Naive thymus-derived CD4-positive, alpha-beta T cell (primary cell): ENCODE measurements at regions not wholly inside any gene's neighbourhood (a gene's known extent, or its start where the extent isn't known, plus 50 kb on each side); places are given as distances from the start of the nearest gene placed in this dataset.

Source experiments
- ATAC-seq: fragments of 150-1000 bp; cut with Tn5 transposase; 2 replicates; pipeline ENCODE4 v1.10.0; 2021; ENCODE audit warnings: mild to moderate bottlenecking, moderate library complexity
- CTCF ChIA-PET: fragments of 350-600 bp; sonication (Branson Sonifier 250); formaldehyde crosslinking; loops from one replicate; lab custom pipeline; 2021; ENCODE audit warnings: antibody characterized with exemption; lab: Charles Lee
- POLR2A ChIA-PET: fragments of 350-600 bp; sonication (Branson Sonifier 250); formaldehyde crosslinking; loops from one replicate; lab custom pipeline; 2021; ENCODE audit warnings: antibody characterized with exemption, inconsistent platforms; lab: Charles Lee
- DNase-seq, 9 donors: peaks; one replicate each; pipeline versions ENCODE4 v3.0.0 to v3.0.0-alpha.2; 2020 to 2022; ENCODE audit warnings: mixed read lengths in 1 of 9
- H3K27ac ChIP-seq: one replicate; pipeline ENCODE4 v1.7.0; 2013; ENCODE audit warnings: mild to moderate bottlenecking, low read depth, low read length, moderate library complexity
- H3K27me3 ChIP-seq, 2 donors: one replicate each; pipeline ENCODE4 v1.7.0; 2013; ENCODE audit warnings: low read length in 2 of 2, mild to moderate bottlenecking in 2 of 2, moderate library complexity in 2 of 2; ENCODE audit not compliant: control insufficient read depth in 2 of 2, insufficient read depth in 2 of 2
- H3K36me3 ChIP-seq, 3 experiments: 1 replicate in 2 of 3; 2 replicates in 1 of 3; pipeline ENCODE4 v1.7.0; 2013; ENCODE audit warnings: low read length in 3 of 3, mild to moderate bottlenecking in 3 of 3, moderate library complexity in 1 of 3; ENCODE audit not compliant: insufficient read depth in 3 of 3, control insufficient read depth in 2 of 3
- H3K4me1 ChIP-seq, 2 donors: one replicate each; pipeline ENCODE4 v1.7.0; 2013; ENCODE audit warnings: low read length in 2 of 2, mild to moderate bottlenecking in 2 of 2, moderate library complexity in 1 of 2; ENCODE audit not compliant: control insufficient read depth in 2 of 2, insufficient read depth in 2 of 2
- H3K4me3 ChIP-seq: 2 replicates; pipeline ENCODE4 v1.7.0; 2013; ENCODE audit warnings: mild to moderate bottlenecking, low read length
- H3K9me3 ChIP-seq, 3 experiments: 1 replicate in 2 of 3; 2 replicates in 1 of 3; pipeline ENCODE4 v1.7.0; 2013; ENCODE audit warnings: low read length in 3 of 3; ENCODE audit not compliant: control insufficient read depth in 2 of 3
- H3K27ac Mint-ChIP-seq, 9 donors: one replicate each; pipeline ENCODE4 v1.8.0; 2020 to 2022; ENCODE audit warnings: mixed read lengths in 9 of 9, mild to moderate bottlenecking in 8 of 9, moderate library complexity in 5 of 9, inconsistent platforms in 2 of 9
- H3K27me3 Mint-ChIP-seq, 5 donors: one replicate each; pipeline ENCODE4 v1.8.0; 2021 to 2022; ENCODE audit warnings: mixed read lengths in 5 of 5, mild to moderate bottlenecking in 1 of 5
- H3K36me3 Mint-ChIP-seq, 5 donors: one replicate each; pipeline ENCODE4 v1.8.0; 2020 to 2022; ENCODE audit warnings: mixed read lengths in 5 of 5, mild to moderate bottlenecking in 3 of 5, inconsistent platforms in 1 of 5
- H3K4me1 Mint-ChIP-seq, 7 donors: one replicate each; pipeline ENCODE4 v1.8.0; 2020 to 2022; ENCODE audit warnings: mixed read lengths in 7 of 7, mild to moderate bottlenecking in 3 of 7, inconsistent platforms in 1 of 7
- H3K4me3 Mint-ChIP-seq, 10 donors: one replicate each; pipeline ENCODE4 v1.8.0; 2020 to 2022; ENCODE audit warnings: mild to moderate bottlenecking in 10 of 10, mixed read lengths in 10 of 10, moderate library complexity in 6 of 10, inconsistent platforms in 2 of 10
- H3K9me3 Mint-ChIP-seq, 11 donors: one replicate each; pipeline ENCODE4 v1.8.0; 2020 to 2022; ENCODE audit warnings: mixed read lengths in 11 of 11, mild to moderate bottlenecking in 4 of 11, inconsistent platforms in 1 of 11, moderate library complexity in 1 of 11
- intact Hi-C, 2 donors: fragments of 100-400 bp; cut with micrococcal nuclease; formaldehyde crosslinking; loops; one replicate each; pipeline ENCODE4 v1.15.1; 2023

DNA sequence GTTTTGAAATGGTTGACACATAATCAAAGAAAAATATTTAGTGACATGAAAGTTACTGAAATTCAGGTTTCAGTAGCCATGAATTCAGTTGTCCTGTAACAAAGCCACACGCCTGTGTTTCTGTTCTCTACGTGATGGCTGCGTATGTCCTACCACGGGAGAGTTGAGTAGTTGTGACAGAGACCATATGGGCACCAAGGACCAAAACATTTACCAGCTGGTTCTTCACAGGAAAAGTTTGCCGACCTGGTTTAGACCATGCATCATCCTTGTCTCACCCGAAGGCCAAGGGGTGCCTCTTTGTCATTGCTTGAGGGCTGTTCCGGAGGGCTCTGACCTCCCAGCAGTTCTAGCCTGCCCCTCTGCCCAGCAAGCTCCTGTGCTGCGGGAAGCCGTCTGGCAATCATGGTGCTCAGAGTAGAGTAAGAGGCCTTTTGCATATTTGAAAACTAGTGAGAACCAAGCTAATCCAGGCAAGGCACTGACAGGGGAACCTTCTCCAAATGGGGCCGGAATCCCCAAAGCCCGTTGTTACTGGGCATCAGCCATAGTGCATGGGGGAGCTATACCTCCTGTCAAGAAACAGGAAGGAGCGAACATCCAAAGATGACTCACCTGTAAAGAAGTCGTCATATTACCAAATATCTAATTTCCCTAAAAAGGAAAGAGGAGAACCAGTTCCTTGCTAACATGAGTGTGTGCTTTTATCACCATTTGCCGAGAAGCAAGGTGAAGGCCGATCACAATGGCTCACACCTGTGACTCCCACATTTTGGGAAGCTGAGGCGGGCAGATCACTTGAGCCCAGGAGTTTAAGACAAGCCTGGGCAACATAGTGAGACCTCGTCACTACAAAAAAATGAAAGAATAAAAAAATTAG lies 92.6 kb upstream of the RAB12 start:
- Histone ChIP-seq H3K9me3 (peaks cover 0 to 3% (median 0%) of the 10 kb centered on the region in 3 experiments), H3K4me1 (no peaks in the 10 kb centered on the region), H3K36me3 (no peaks in the 10 kb centered on the region), H3K27ac (no peak overlapping the region), H3K27me3 (no peaks in the 10 kb centered on the region), H3K4me3 (no peak overlapping the region)
- ATAC-seq (no peak), DNase-seq (no peak)
- Mint-ChIP-seq H3K9me3 (peaks cover 0 to 16% (median 6%) of the 10 kb centered on the region in 11 donors), H3K4me1 (no peaks in the 10 kb centered on the region), H3K27ac (no peak overlapping the region), H3K4me3 (no peak overlapping the region), H3K27me3 (peaks cover 1 to 26% (median 21%) of the 10 kb centered on the region in 5 donors), H3K36me3 (no peaks in the 10 kb centered on the region)
- POLR2A ChIA-PET = no interaction called here
- intact Hi-C loops = no loop called here
- CTCF ChIA-PET = no interaction called here

DNA sequence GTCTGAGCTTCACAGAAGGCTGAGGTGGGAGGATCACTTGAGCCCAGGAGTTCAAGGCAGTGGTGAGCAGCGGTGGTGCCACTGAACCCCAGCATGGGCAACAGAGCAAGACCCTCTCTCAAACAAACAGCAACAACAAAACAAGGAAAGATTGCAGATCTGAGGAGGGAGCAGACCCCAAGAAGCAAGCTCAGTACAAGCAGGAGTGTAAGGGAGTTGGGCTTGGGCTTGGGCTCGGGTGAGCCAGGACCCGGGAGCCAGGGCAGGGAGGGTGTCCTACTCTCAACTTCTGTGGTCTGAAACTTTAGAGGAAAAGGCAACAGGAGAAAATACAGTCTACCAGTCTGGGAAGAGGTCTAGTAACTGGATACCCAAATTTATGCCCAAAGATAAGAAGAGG lies 92.0 kb upstream of the RAB12 start:
- intact Hi-C loops = no loop called here
- CTCF ChIA-PET = no interaction called here
- POLR2A ChIA-PET = no interaction called here
- Mint-ChIP-seq H3K4me3 (no peak overlapping the region), H3K4me1 (no peaks in the 10 kb centered on the region), H3K27ac (no peak overlapping the region), H3K27me3 (peaks cover 5 to 26% (median 23%) of the 10 kb centered on the region in 5 donors), H3K36me3 (no peaks in the 10 kb centered on the region), H3K9me3 (peaks cover 0 to 16% (median 6%) of the 10 kb centered on the region in 11 donors)
- no peaks in the 10 kb centered on the region for H3K27me3 ChIP-seq
- H3K36me3 ChIP-seq = no peaks in the 10 kb centered on the region
- peaks cover 0 to 3% (median 0%) of the 10 kb centered on the region in 3 experiments for H3K9me3 ChIP-seq
- ATAC-seq (no peak), DNase-seq (no peak)
- H3K27ac ChIP-seq = no peak overlapping the region
- no peak overlapping the region for H3K4me3 ChIP-seq
- H3K4me1 ChIP-seq = no peaks in the 10 kb centered on the region

DNA sequence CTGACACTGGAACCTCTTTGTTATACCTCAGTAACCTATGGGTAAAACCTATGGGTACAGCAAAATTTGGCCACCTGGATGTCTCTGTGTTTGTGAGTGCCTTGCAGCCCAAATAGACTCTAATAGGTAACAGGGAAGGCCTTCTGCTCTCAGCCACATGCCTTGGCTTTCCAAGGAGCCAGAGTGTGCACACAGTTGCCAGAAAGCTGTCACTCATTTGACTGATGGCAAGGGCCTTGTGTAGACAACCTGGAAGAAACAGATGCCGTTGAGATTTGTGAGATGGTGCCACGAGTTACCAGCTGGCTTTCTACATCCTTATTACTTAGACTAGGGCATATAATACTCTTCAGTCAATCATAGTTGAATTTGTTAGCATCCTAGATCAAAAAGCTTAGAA lies 90.1 kb upstream of the RAB12 start:
- Histone ChIP-seq H3K27me3 (no peaks in the 10 kb centered on the region), H3K9me3 (peaks cover 0 to 3% (median 0%) of the 10 kb centered on the region in 3 experiments), H3K4me3 (no peak overlapping the region), H3K36me3 (no peaks in the 10 kb centered on the region), H3K27ac (no peak overlapping the region), H3K4me1 (no peaks in the 10 kb centered on the region)
- DNase-seq = no peak
- Mint-ChIP-seq H3K9me3 (peaks cover 0 to 16% (median 5%) of the 10 kb centered on the region in 11 donors), H3K27me3 (peaks cover 9 to 40% (median 31%) of the 10 kb centered on the region in 5 donors), H3K4me3 (no peak overlapping the region), H3K36me3 (no peaks in the 10 kb centered on the region), H3K4me1 (peaks cover 0 to 2% (median 0%) of the 10 kb centered on the region in 7 donors), H3K27ac (no peak overlapping the region)
- intact Hi-C loops = no loop called here
- ChIA-PET CTCF (no interaction called here), POLR2A (no interaction called here)
- ATAC-seq = no peak

DNA sequence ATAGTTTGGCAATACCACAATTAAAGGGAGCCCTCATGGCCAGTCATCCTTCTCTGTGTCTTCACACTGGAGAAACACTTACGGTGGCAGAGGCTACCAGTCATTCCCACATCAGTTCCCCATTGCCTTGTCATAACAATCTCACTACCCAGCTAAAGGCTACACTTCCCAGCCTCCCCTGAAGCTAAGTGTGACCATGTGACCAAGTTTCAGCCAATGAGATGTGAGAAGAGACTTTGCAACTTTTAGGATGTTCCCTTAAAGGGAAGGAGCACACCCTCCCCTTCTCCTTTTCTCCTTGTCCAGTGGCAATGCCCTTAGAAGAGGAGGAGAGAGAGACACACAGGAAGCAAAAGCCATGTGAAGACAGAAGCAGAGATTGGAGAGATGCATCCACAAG lies 89.0 kb upstream of the RAB12 start:
- Histone ChIP-seq H3K4me1 (no peaks in the 10 kb centered on the region), H3K27me3 (no peaks in the 10 kb centered on the region), H3K4me3 (no peak overlapping the region), H3K9me3 (peaks cover 0 to 3% (median 0%) of the 10 kb centered on the region in 3 experiments), H3K36me3 (no peaks in the 10 kb centered on the region), H3K27ac (no peak overlapping the region)
- CTCF ChIA-PET = no interaction called here
- ATAC-seq (no peak), DNase-seq (no peak)
- Mint-ChIP-seq H3K27me3 (peaks cover 13 to 51% (median 37%) of the 10 kb centered on the region in 5 donors), H3K36me3 (no peaks in the 10 kb centered on the region), H3K4me3 (no peak overlapping the region), H3K27ac (no peak overlapping the region), H3K9me3 (peaks cover 0 to 19% (median 5%) of the 10 kb centered on the region in 11 donors), H3K4me1 (peaks cover 0 to 6% (median 0%) of the 10 kb centered on the region in 7 donors)
- POLR2A ChIA-PET = no interaction called here
- intact Hi-C loops = no loop called here

DNA sequence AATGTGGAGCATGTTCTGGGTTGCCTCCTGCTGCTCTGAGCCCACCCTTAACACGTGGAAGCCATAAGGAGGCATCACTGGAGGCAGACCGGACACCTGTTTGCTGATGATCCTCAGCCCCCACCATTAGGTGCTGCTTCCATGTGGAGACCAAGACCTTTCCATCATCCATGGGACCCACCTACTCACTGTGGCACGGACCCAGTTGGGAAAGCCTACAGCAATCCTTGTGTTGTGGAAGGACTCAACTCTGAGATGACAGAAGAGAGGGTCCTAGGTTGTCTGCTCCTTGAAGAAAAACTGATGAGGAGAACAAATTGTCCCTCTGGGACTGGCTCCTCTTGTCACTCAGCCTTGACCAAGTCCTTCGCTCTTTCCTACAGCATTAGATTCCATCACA lies 86.5 kb upstream of the RAB12 start:
- ATAC-seq = no peak
- H3K36me3 ChIP-seq = no peaks in the 10 kb centered on the region

DNA sequence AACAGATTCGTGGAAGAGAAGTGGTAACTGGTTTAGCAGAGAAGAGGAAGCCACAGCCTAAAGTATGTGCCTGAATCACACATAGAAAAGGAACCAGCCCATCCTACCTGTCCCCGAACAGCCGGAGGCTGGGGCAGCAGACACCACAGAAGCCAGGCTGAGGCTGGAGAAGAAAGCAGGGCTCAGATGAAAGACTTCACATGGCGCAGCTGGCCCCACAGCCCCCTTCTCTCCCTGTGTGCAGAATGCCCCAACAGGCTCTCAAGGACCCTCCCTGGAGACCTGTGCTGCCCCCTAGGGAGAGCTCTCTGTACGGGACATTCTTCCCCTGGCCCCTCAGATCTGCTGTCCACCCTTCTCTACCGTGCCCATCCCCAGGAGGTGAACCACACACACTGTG lies 83.5 kb upstream of the RAB12 start:
- H3K4me1 ChIP-seq = no peaks in the 10 kb centered on the region
- peaks cover 5 to 33% (median 20%) of the 10 kb centered on the region in 11 donors for H3K9me3 Mint-ChIP-seq
- no peak overlapping the region for H3K27ac ChIP-seq
- H3K27me3 ChIP-seq = no peaks in the 10 kb centered on the region
- no peaks in the 10 kb centered on the region for H3K36me3 ChIP-seq
- H3K4me3 ChIP-seq = no peak overlapping the region
- H3K27me3 Mint-ChIP-seq = peaks cover 19 to 66% (median 46%) of the 10 kb centered on the region in 5 donors
- peaks cover 0 to 15% (median 0%) of the 10 kb centered on the region in 7 donors for H3K4me1 Mint-ChIP-seq
- intact Hi-C loops = no loop called here
- DNase-seq = no peak
- ChIA-PET CTCF (no interaction called here), POLR2A (no interaction called here)
- peak overlapping the region in 1 of 10 donors; percentile 62 for H3K4me3 Mint-ChIP-seq
- no peak for ATAC-seq
- peaks cover 0 to 6% (median 0%) of the 10 kb centered on the region in 5 donors for H3K36me3 Mint-ChIP-seq
- H3K27ac Mint-ChIP-seq = peak overlapping the region in 1 of 9 donors; percentile 62
- H3K9me3 ChIP-seq = peaks cover 0 to 17% (median 0%) of the 10 kb centered on the region in 3 experiments

More for the DNA sequence above, 86.5 kb upstream of the RAB12 start:
- Mint-ChIP-seq H3K36me3 (peaks cover 0 to 3% (median 0%) of the 10 kb centered on the region in 5 donors), H3K27me3 (peaks cover 19 to 71% (median 48%) of the 10 kb centered on the region in 5 donors), H3K27ac (no peak overlapping the region), H3K4me3 (no peak overlapping the region), H3K9me3 (peaks cover 0 to 20% (median 11%) of the 10 kb centered on the region in 11 donors), H3K4me1 (peaks cover 0 to 15% (median 0%) of the 10 kb centered on the region in 7 donors)
- no peak for DNase-seq
- H3K4me1 ChIP-seq = no peaks in the 10 kb centered on the region
- intact Hi-C loops = no loop called here
- H3K4me3 ChIP-seq = no peak overlapping the region
- peaks cover 0 to 3% (median 0%) of the 10 kb centered on the region in 3 experiments for H3K9me3 ChIP-seq
- no peak overlapping the region for H3K27ac ChIP-seq
- POLR2A ChIA-PET = no interaction called here
- no peaks in the 10 kb centered on the region for H3K27me3 ChIP-seq
- CTCF ChIA-PET = no interaction called here
